Body of pancreas (tissue), 4 donors: ENCODE measurements at regions not wholly inside any gene's neighbourhood (a gene's known extent, or its start where the extent isn't known, plus 50 kb on each side); places are given as distances from the start of the nearest gene placed in this dataset.

ENCODE experiments used
- ATAC-seq: fragments of 150-250 bp; one replicate; pipeline ENCODE4 v1.9.1; 2016
- DNase-seq, 4 donors: peaks; one replicate each; pipeline ENCODE4 v3.0.0-alpha.2; 2019
- H3K27ac ChIP-seq, 4 donors: fragments of 200-600 bp; sonication (generic); 1 replicate in 3 of 4; 2 replicates in 1 of 4; pipeline versions ENCODE4 v1.5.1 to v1.6.1; 2016 to 2019; ENCODE audit warnings: mild to moderate bottlenecking in 1 of 4, mixed read lengths in 1 of 4, moderate library complexity in 1 of 4
- H3K27me3 ChIP-seq, 2 donors: fragments of 200-600 bp; sonication (generic); one replicate each; pipeline ENCODE4 v1.6.0; 2016; ENCODE audit warnings: mild to moderate bottlenecking in 1 of 2
- H3K36me3 ChIP-seq, 2 donors: fragments of 200-600 bp; sonication (generic); replicated peaks in 1 of 2; 2 replicates each; pipeline ENCODE4 v1.5.1; 2016; ENCODE audit warnings: low read depth in 2 of 2; ENCODE audit not compliant: insufficient read depth in 1 of 2
- H3K4me1 ChIP-seq: fragments of 200-600 bp; sonication (generic); one replicate; pipeline ENCODE4 v1.6.0; 2016
- H3K4me3 ChIP-seq, 2 donors: fragments of 200-600 bp; sonication (generic); 1 replicate in 1 of 2; 2 replicates in 1 of 2; pipeline ENCODE4 v1.5.1; 2016 to 2019
- H3K9me3 ChIP-seq, 3 donors: fragments of 200-600 bp; sonication (generic); 1 replicate in 2 of 3; 2 replicates in 1 of 3; pipeline ENCODE4 v1.5.1; 2016
- CTCF ChIP-seq, 7 experiments: fragments of 450-650 bp in 4 of 7; fragments of 200-600 bp in 3 of 7; sonication (generic) in 3 of 7; IDR thresholded peaks; one replicate each; pipeline ENCODE4 v1.5.1; 2016 to 2019; ENCODE audit warnings: antibody characterized with exemption in 7 of 7
- POLR2A ChIP-seq, 3 donors: fragments of 450-650 bp; IDR thresholded peaks; one replicate each; pipeline ENCODE4 v1.6.1; 2016; ENCODE audit warnings: antibody characterized with exemption in 3 of 3, mild to moderate bottlenecking in 2 of 3
- WGBS, 2 donors: methylation state at CpG; one replicate each; pipeline ENCODE4 v1.1.5; 2017; 5-methylcytosine and 5-hydroxymethylcytosine counted together
- intact Hi-C: fragments of 100-400 bp; cut with DNase I; formaldehyde crosslinking; loops from one replicate; pipeline ENCODE4 v1.15.1; 2023

- Histone ChIP-seq H3K27me3 (no peaks in the 10 kb centered on the region), H3K36me3 (no peaks in the 10 kb centered on the region), H3K4me3 (no peak overlapping the region), H3K4me1 (no peaks in the 10 kb centered on the region), H3K9me3 (no peaks in the 10 kb centered on the region), H3K27ac (no peak overlapping the region)
- DNase-seq (no peak), ATAC-seq (no peak)
- intact Hi-C loops, result no loop called here
- 63 to 70% methylated on average over 1 of the region's 1 CpG for WGBS, 2 donors
- no peak for TF ChIP-seq CTCF (IDR thresholded peaks at IDR 0.05)
- no peak for TF ChIP-seq POLR2A (IDR thresholded peaks at IDR 0.05)
Observed at GRCh38 chr4:159979953-159980352, 877.1 kb downstream of the RAPGEF2 start.

- ATAC-seq, result no peak
- DNase-seq, result no peak
- intact Hi-C loops, result no loop called here
- H3K4me3 ChIP-seq, result no peak overlapping the region
- H3K4me1 ChIP-seq, result no peaks in the 10 kb centered on the region
- H3K36me3 ChIP-seq, result no peaks in the 10 kb centered on the region
- no peaks in the 10 kb centered on the region for H3K27me3 ChIP-seq
- no peak for TF ChIP-seq POLR2A (IDR thresholded peaks at IDR 0.05)
- TF ChIP-seq CTCF (IDR thresholded peaks at IDR 0.05), result no peak
- 54 to 73% methylated on average over 3 of the region's 3 CpGs for WGBS, 2 donors
- H3K9me3 ChIP-seq, result no peaks in the 10 kb centered on the region
- no peak overlapping the region for H3K27ac ChIP-seq
Observed at GRCh38 chr4:159980826-159981468, 878.1 kb downstream of the RAPGEF2 start.

GRCh38 chr4:159981469-159981856 is 878.6 kb downstream of the RAPGEF2 start:
- intact Hi-C loops, result no loop called here
- Histone ChIP-seq H3K4me1 (no peaks in the 10 kb centered on the region), H3K27ac (no peak overlapping the region), H3K27me3 (no peaks in the 10 kb centered on the region), H3K36me3 (no peaks in the 10 kb centered on the region), H3K9me3 (no peaks in the 10 kb centered on the region), H3K4me3 (no peak overlapping the region)
- TF ChIP-seq CTCF (IDR thresholded peaks at IDR 0.05) (no peak), POLR2A (IDR thresholded peaks at IDR 0.05) (no peak)
- no peak for ATAC-seq
- no peak for DNase-seq

- intact Hi-C loops, result no loop called here
- no peaks in the 10 kb centered on the region for H3K36me3 ChIP-seq
Observed at GRCh38 chr4:159983082-159983481, 880.2 kb downstream of the RAPGEF2 start.

More at GRCh38 chr4:159983082-159983481, 880.2 kb downstream of the RAPGEF2 start:
- H3K27ac ChIP-seq, result no peak overlapping the region
- H3K4me1 ChIP-seq, result no peaks in the 10 kb centered on the region
- TF ChIP-seq CTCF (IDR thresholded peaks at IDR 0.05) (no peak), POLR2A (IDR thresholded peaks at IDR 0.05) (no peak)
- no peak for ATAC-seq
- no peak for DNase-seq
- H3K27me3 ChIP-seq, result no peaks in the 10 kb centered on the region
- no peak overlapping the region for H3K4me3 ChIP-seq
- no peaks in the 10 kb centered on the region for H3K9me3 ChIP-seq
